IMR-90 (cell line): ENCODE measurements at regions not wholly inside any gene's neighbourhood (a gene's known extent, or its start where the extent isn't known, plus 50 kb on each side); places are given as distances from the start of the nearest gene placed in this dataset.

Experiments
- BHLHE40 ChIP-seq: fragments of 150-350 bp; IDR thresholded peaks from 2 replicates; pipeline ENCODE4 v1.6.1; 2016; ENCODE audit warnings: mild to moderate bottlenecking, low read depth, low read length
- POLR2A ChIP-seq: IDR thresholded peaks from 2 replicates; pipeline ENCODE4 v1.6.1; 2012; ENCODE audit warnings: mild to moderate bottlenecking, low read depth, low read length
- TF ChIP-seq, protein P1 (sequence below): conservative IDR thresholded peaks from 2 replicates; pipeline ENCODE4 v1.5.1; 2012; ENCODE audit warnings: mild to moderate bottlenecking, low read depth, low read length, improper control_type of control experiment

DNA sequence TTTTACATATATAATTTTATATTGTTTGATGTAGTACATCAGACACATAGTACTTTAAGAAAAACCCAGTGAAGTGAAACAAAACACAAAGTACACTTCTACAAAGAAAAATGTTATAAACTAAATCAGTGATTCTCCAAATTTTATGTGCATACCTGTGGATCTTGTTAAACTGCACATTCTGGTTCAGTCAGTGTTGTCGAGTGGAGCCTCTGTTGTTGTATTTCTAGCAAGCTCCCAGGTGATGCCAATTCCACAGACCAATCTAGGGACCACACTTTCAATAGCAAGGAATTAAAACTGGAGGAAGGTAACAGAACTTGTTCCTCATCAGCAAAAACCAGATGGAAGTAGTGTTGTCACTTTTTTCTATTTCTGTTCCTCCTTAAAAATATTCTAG lies 183.8 kb upstream of the CD180 start:
- TF ChIP-seq, protein P1, sequence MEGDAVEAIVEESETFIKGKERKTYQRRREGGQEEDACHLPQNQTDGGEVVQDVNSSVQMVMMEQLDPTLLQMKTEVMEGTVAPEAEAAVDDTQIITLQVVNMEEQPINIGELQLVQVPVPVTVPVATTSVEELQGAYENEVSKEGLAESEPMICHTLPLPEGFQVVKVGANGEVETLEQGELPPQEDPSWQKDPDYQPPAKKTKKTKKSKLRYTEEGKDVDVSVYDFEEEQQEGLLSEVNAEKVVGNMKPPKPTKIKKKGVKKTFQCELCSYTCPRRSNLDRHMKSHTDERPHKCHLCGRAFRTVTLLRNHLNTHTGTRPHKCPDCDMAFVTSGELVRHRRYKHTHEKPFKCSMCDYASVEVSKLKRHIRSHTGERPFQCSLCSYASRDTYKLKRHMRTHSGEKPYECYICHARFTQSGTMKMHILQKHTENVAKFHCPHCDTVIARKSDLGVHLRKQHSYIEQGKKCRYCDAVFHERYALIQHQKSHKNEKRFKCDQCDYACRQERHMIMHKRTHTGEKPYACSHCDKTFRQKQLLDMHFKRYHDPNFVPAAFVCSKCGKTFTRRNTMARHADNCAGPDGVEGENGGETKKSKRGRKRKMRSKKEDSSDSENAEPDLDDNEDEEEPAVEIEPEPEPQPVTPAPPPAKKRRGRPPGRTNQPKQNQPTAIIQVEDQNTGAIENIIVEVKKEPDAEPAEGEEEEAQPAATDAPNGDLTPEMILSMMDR: no peak
- no peak for TF ChIP-seq POLR2A
- no peak for TF ChIP-seq BHLHE40
